Glutamatergic neuron (in vitro differentiated cells): ENCODE measurements at regions not wholly inside any gene's neighbourhood (a gene's known extent, or its start where the extent isn't known, plus 50 kb on each side); places are given as distances from the start of the nearest gene placed in this dataset.

Experiments used
- DNase-seq: peaks from one replicate; pipeline ENCODE4 v3.0.0; 2022
- H3K27ac Mint-ChIP-seq: one replicate; pipeline ENCODE4 v1.8.0; 2020; ENCODE audit warnings: mild to moderate bottlenecking, mixed read lengths, inconsistent platforms; ENCODE audit not compliant: unreplicated experiment
- H3K27me3 Mint-ChIP-seq: one replicate; pipeline ENCODE4 v1.8.0; 2020; ENCODE audit warnings: mild to moderate bottlenecking, moderate library complexity, mixed read lengths, inconsistent platforms; ENCODE audit not compliant: unreplicated experiment
- H3K36me3 Mint-ChIP-seq: one replicate; pipeline ENCODE4 v1.8.0; 2020; ENCODE audit warnings: mild to moderate bottlenecking, mixed read lengths, inconsistent platforms; ENCODE audit not compliant: unreplicated experiment
- H3K4me1 Mint-ChIP-seq: one replicate; pipeline ENCODE4 v1.8.0; 2020; ENCODE audit warnings: mild to moderate bottlenecking, low read depth, mixed read lengths, inconsistent platforms; ENCODE audit not compliant: unreplicated experiment
- H3K4me3 Mint-ChIP-seq: one replicate; pipeline ENCODE4 v1.8.0; 2020; ENCODE audit warnings: mild to moderate bottlenecking, mixed read lengths, inconsistent platforms; ENCODE audit not compliant: unreplicated experiment
- H3K9me3 Mint-ChIP-seq: one replicate; pipeline ENCODE4 v1.8.0; 2020; ENCODE audit warnings: mild to moderate bottlenecking, moderate library complexity, mixed read lengths, inconsistent platforms; ENCODE audit not compliant: unreplicated experiment
- CTCF ChIP-seq: fragments of 200-600 bp; sonication (generic); IDR thresholded peaks from one replicate; pipeline ENCODE4 v1.5.0; 2021; ENCODE audit not compliant: partially characterized antibody, unreplicated experiment

- Mint-ChIP-seq H3K9me3 (no peaks in the 10 kb centered on the region), H3K4me1 (no peaks in the 10 kb centered on the region), H3K36me3 (no peaks in the 10 kb centered on the region), H3K27ac (no peak overlapping the region), H3K4me3 (no peak overlapping the region), H3K27me3 (no peaks in the 10 kb centered on the region)
- TF ChIP-seq CTCF: no peak
- no peak for DNase-seq
These were observed 808.2 kb downstream of the BRINP1 start for GRCh38 chr9:118561051-118561450.

- Mint-ChIP-seq H3K9me3 (no peaks in the 10 kb centered on the region), H3K4me1 (no peaks in the 10 kb centered on the region), H3K27me3 (no peaks in the 10 kb centered on the region), H3K36me3 (no peaks in the 10 kb centered on the region), H3K27ac (no peak overlapping the region), H3K4me3 (no peak overlapping the region)
- no peak for DNase-seq
- no peak for TF ChIP-seq CTCF
These were observed 805.6 kb downstream of the BRINP1 start for GRCh38 chr9:118563677-118564076.

- no peaks in the 10 kb centered on the region for H3K4me1 Mint-ChIP-seq
These were observed 801.4 kb downstream of the BRINP1 start for GRCh38 chr9:118567861-118568260.

GRCh38 chr9:118568704-118569103, 800.5 kb downstream of the BRINP1 start:
- no peak for TF ChIP-seq CTCF
- no peak overlapping the region for H3K27ac Mint-ChIP-seq
- DNase-seq: no peak

More at GRCh38 chr9:118567861-118568260, 801.4 kb downstream of the BRINP1 start:
- Mint-ChIP-seq H3K27ac (no peak overlapping the region), H3K4me3 (no peak overlapping the region), H3K36me3 (no peaks in the 10 kb centered on the region), H3K9me3 (no peaks in the 10 kb centered on the region), H3K27me3 (no peaks in the 10 kb centered on the region)
- no peak for TF ChIP-seq CTCF
- DNase-seq: no peak

GRCh38 chr9:118569148-118569547, 800.1 kb downstream of the BRINP1 start:
- H3K27ac Mint-ChIP-seq: no peak overlapping the region

More at GRCh38 chr9:118568704-118569103, 800.5 kb downstream of the BRINP1 start:
- H3K4me3 Mint-ChIP-seq: no peak overlapping the region
- no peaks in the 10 kb centered on the region for H3K9me3 Mint-ChIP-seq
- no peaks in the 10 kb centered on the region for H3K36me3 Mint-ChIP-seq
- no peaks in the 10 kb centered on the region for H3K4me1 Mint-ChIP-seq
- H3K27me3 Mint-ChIP-seq: no peaks in the 10 kb centered on the region

More at GRCh38 chr9:118569148-118569547, 800.1 kb downstream of the BRINP1 start:
- Mint-ChIP-seq H3K9me3 (no peaks in the 10 kb centered on the region), H3K4me3 (no peak overlapping the region), H3K36me3 (no peaks in the 10 kb centered on the region), H3K4me1 (no peaks in the 10 kb centered on the region), H3K27me3 (no peaks in the 10 kb centered on the region)
- no peak for TF ChIP-seq CTCF
- DNase-seq: no peak
